ENCODE measurements at regions not wholly inside any gene's neighbourhood (a gene's known extent, or its start where the extent isn't known, plus 50 kb on each side); places are given as distances from the start of the nearest gene placed in this dataset.
"Not testable (repeated sequence)": the region's sequence is repeated elsewhere in the genome, so short reads cannot be mapped to it uniquely, and the experiment has no call there.

- not testable (repeated sequence) for H3K9me3 ChIP-seq (ENCODE audit: control insufficient read depth, low read depth, low read length); H3K36me3 ChIP-seq (ENCODE audit: control insufficient read depth, insufficient read depth, low read length)
- WGBS (ENCODE audit: insufficient coverage, low lambda C conversion rate) = 0% methylated on average over 1 of the region's 4 CpGs
These were observed 54.6 kb upstream of the POGK start for GRCh38 chr1:166784646-166785045.

GRCh38 chr1:166785987-166786386 lies 53.3 kb upstream of the POGK start:
- Histone ChIP-seq H3K27me3 (ENCODE audit: control insufficient read depth, insufficient read depth, low read length) (no peaks in the 10 kb centered on the region), H3K9me3 (ENCODE audit: control insufficient read depth, low read depth, low read length) (no peaks in the 10 kb centered on the region), H3K4me1 (ENCODE audit: control insufficient read depth, insufficient read depth, low read length) (no peaks in the 10 kb centered on the region), H3K27ac (ENCODE audit: low read length) (no peak overlapping the region), H3K4me3 (ENCODE audit: low read length) (no peak overlapping the region), H3K36me3 (ENCODE audit: control insufficient read depth, insufficient read depth, low read length) (no peaks in the 10 kb centered on the region)
- no peak for DNase-seq
- WGBS (ENCODE audit: insufficient coverage, low lambda C conversion rate) = no CpG with 5 or more reads among the region's 1 CpG

More at GRCh38 chr1:166784646-166785045, 54.6 kb upstream of the POGK start:
- not testable (repeated sequence) for DNase-seq; H3K27ac ChIP-seq (ENCODE audit: low read length); H3K4me1 ChIP-seq (ENCODE audit: control insufficient read depth, insufficient read depth, low read length); H3K4me3 ChIP-seq (ENCODE audit: low read length); H3K27me3 ChIP-seq (ENCODE audit: control insufficient read depth, insufficient read depth, low read length)

GRCh38 chr1:166789286-166789685 lies 50.0 kb upstream of the POGK start:
- no peak overlapping the region for H3K27ac ChIP-seq (ENCODE audit: low read length)
- no CpG with 5 or more reads among the region's 3 CpGs for WGBS (ENCODE audit: insufficient coverage, low lambda C conversion rate)
- no peak overlapping the region for H3K4me3 ChIP-seq (ENCODE audit: low read length)
- no peaks in the 10 kb centered on the region for H3K36me3 ChIP-seq (ENCODE audit: control insufficient read depth, insufficient read depth, low read length)
- no peak for DNase-seq
- H3K9me3 ChIP-seq (ENCODE audit: control insufficient read depth, low read depth, low read length) = no peaks in the 10 kb centered on the region
- H3K27me3 ChIP-seq (ENCODE audit: control insufficient read depth, insufficient read depth, low read length) = no peaks in the 10 kb centered on the region
- H3K4me1 ChIP-seq (ENCODE audit: control insufficient read depth, insufficient read depth, low read length) = no peaks in the 10 kb centered on the region
